Sigmoid colon (tissue), 6 donors: ENCODE measurements at regions not wholly inside any gene's neighbourhood (a gene's known extent, or its start where the extent isn't known, plus 50 kb on each side); places are given as distances from the start of the nearest gene placed in this dataset.

ENCODE experiments used
- DNase-seq: peaks from one replicate; pipeline ENCODE4 v3.0.0-alpha.2; 2019
- H3K27ac ChIP-seq, 4 donors: fragments of 200-600 bp; sonication (generic); one replicate each; pipeline ENCODE4 v1.5.1; 2016 to 2019; ENCODE audit warnings: mild to moderate bottlenecking in 1 of 4
- H3K27me3 ChIP-seq, 3 donors: fragments of 200-600 bp; sonication (generic); one replicate each; pipeline ENCODE4 v1.5.1; 2019; ENCODE audit warnings: mild to moderate bottlenecking in 1 of 3
- H3K36me3 ChIP-seq, 4 donors: fragments of 200-600 bp; sonication (generic); one replicate each; pipeline ENCODE4 v1.5.1; 2016 to 2019
- H3K4me1 ChIP-seq, 4 donors: fragments of 200-600 bp; sonication (generic); one replicate each; pipeline ENCODE4 v1.5.1; 2017 to 2019
- H3K4me3 ChIP-seq, 4 donors: fragments of 200-600 bp; sonication (generic); one replicate each; pipeline ENCODE4 v1.5.1; 2017 to 2019; ENCODE audit warnings: mild to moderate bottlenecking in 2 of 4, moderate library complexity in 1 of 4
- H3K9me3 ChIP-seq, 4 donors: fragments of 200-600 bp in 3 of 4; sonication (generic) in 3 of 4; one replicate each; pipeline versions ENCODE4 v1.5.1 to v1.6.1; 2013 to 2019
- CTCF ChIP-seq, 4 experiments: fragments of 450-650 bp in 3 of 4; fragments of 200-600 bp in 1 of 4; IDR thresholded peaks; one replicate each; pipeline ENCODE4 v1.5.1; 2016 to 2019; ENCODE audit warnings: antibody characterized with exemption in 4 of 4, mild to moderate bottlenecking in 3 of 4, moderate library complexity in 2 of 4
- EP300 ChIP-seq, 4 donors: sonication (generic); formaldehyde crosslinking; IDR thresholded peaks; one replicate each; pipeline ENCODE4 v1.6.1; 2017; ENCODE audit warnings: antibody characterized with exemption in 4 of 4
- POLR2A ChIP-seq, 2 donors: fragments of 450-650 bp; IDR thresholded peaks; one replicate each; pipeline ENCODE4 v1.6.1; 2016; ENCODE audit warnings: antibody characterized with exemption in 2 of 2, mild to moderate bottlenecking in 2 of 2, moderate library complexity in 2 of 2
- POLR2AphosphoS5 ChIP-seq, 4 donors: sonication (generic); formaldehyde crosslinking; IDR thresholded peaks; one replicate each; pipeline ENCODE4 v1.6.1; 2017; ENCODE audit warnings: antibody characterized with exemption in 4 of 4
- WGBS, 2 donors: extraction: QIAGEN DNeasy Blood & Tissue Kit; methylation state at CpG; one replicate each; pipeline ENCODE4 v1.1.7; 2013; 5-methylcytosine and 5-hydroxymethylcytosine counted together
- intact Hi-C: fragments of 100-400 bp; cut with DNase I; formaldehyde crosslinking; loops from one replicate; pipeline ENCODE4 v1.15.1; 2023
- donor health status: healthy with polysubstance abuse.
- donor health status: healthy.

GRCh38 chr3:96294143-96294542 lies 520.3 kb upstream of the EPHA6 start:
- Histone ChIP-seq H3K4me3 (no peak overlapping the region), H3K27me3 (no peaks in the 10 kb centered on the region), H3K9me3 (no peaks in the 10 kb centered on the region), H3K27ac (no peak overlapping the region), H3K4me1 (peaks cover 0 to 8% (median 3%) of the 10 kb centered on the region in 4 donors), H3K36me3 (no peaks in the 10 kb centered on the region)
- no peak for TF ChIP-seq CTCF (IDR thresholded peaks at IDR 0.05)
- TF ChIP-seq EP300 (IDR thresholded peaks at IDR 0.05): no peak
- TF ChIP-seq POLR2AphosphoS5 (IDR thresholded peaks at IDR 0.05): no peak
- TF ChIP-seq POLR2A (IDR thresholded peaks at IDR 0.05): no peak
- no peak for DNase-seq
- 90 to 91% methylated on average over 4 of the region's 4 CpGs for WGBS, 2 donors
- intact Hi-C loops: no loop called here

DNA sequence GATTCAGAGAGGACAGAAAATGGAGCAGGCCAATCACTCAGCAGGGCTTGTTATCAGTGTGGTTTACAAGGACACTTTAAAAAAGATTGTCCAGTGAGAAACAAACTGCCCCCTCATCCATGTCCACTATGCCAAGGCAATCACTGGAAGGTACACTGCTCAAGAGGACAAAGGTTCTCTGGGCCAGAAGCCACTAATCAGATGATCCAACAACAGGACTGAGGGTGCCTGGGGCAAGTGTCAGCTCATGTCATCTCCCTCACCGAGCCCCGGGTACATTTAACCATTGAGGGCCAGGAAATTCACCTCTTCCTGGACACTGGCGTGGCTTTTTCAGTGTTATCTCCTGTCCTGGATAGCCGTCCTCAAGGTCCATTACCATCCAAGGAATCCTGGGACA lies 513.7 kb upstream of the EPHA6 start:
- intact Hi-C loops: no loop called here
- WGBS, 2 donors: 77 to 85% methylated on average over 4 of the region's 4 CpGs
- TF ChIP-seq POLR2AphosphoS5 (IDR thresholded peaks at IDR 0.05) (no peak), CTCF (IDR thresholded peaks at IDR 0.05) (no peak), EP300 (IDR thresholded peaks at IDR 0.05) (no peak), POLR2A (IDR thresholded peaks at IDR 0.05) (no peak)
- no peak overlapping the region for H3K4me3 ChIP-seq
- no peak overlapping the region for H3K27ac ChIP-seq
- no peaks in the 10 kb centered on the region for H3K36me3 ChIP-seq
- no peaks in the 10 kb centered on the region for H3K4me1 ChIP-seq
- no peak for DNase-seq
- H3K27me3 ChIP-seq: no peaks in the 10 kb centered on the region
- H3K9me3 ChIP-seq: no peaks in the 10 kb centered on the region

DNA sequence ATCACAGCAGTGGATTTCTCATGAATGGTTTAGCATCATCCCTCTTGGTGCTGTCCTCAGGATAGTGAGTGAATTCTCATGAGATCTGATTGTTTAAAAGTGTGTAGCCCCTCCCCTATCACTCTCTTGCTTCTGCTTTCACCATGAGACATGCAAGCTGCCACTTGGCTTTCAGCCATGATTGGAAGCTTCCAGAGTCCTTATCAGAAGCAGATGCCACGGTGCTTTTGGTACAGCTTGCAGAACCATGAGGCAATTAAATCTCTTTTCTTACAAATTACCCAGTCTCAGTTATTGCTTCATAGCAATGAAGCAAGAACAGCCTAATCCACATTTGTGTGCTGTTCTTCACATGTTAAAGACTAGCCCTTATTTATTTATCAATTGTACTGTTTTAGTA lies 495.2 kb upstream of the EPHA6 start:
- Histone ChIP-seq H3K27ac (no peak overlapping the region), H3K27me3 (no peaks in the 10 kb centered on the region), H3K4me3 (no peak overlapping the region), H3K36me3 (no peaks in the 10 kb centered on the region), H3K4me1 (no peaks in the 10 kb centered on the region), H3K9me3 (no peaks in the 10 kb centered on the region)
- intact Hi-C loops: no loop called here
- TF ChIP-seq CTCF (IDR thresholded peaks at IDR 0.05): no peak
- no peak for TF ChIP-seq EP300 (IDR thresholded peaks at IDR 0.05)
- no peak for TF ChIP-seq POLR2A (IDR thresholded peaks at IDR 0.05)
- TF ChIP-seq POLR2AphosphoS5 (IDR thresholded peaks at IDR 0.05): no peak
- DNase-seq: no peak
- 4 to 19% methylated on average over 1 of the region's 1 CpG for WGBS, 2 donors

GRCh38 chr3:96324087-96324486 lies 490.3 kb upstream of the EPHA6 start:
- Histone ChIP-seq H3K9me3 (no peaks in the 10 kb centered on the region), H3K36me3 (no peaks in the 10 kb centered on the region), H3K4me1 (no peaks in the 10 kb centered on the region), H3K27ac (no peak overlapping the region), H3K4me3 (no peak overlapping the region), H3K27me3 (no peaks in the 10 kb centered on the region)
- intact Hi-C loops: no loop called here
- no peak for DNase-seq
- no peak for TF ChIP-seq EP300 (IDR thresholded peaks at IDR 0.05)
- no peak for TF ChIP-seq POLR2A (IDR thresholded peaks at IDR 0.05)
- no peak for TF ChIP-seq CTCF (IDR thresholded peaks at IDR 0.05)
- TF ChIP-seq POLR2AphosphoS5 (IDR thresholded peaks at IDR 0.05): no peak
- WGBS, 2 donors: 91 to 96% methylated on average over 1 of the region's 1 CpG

DNA sequence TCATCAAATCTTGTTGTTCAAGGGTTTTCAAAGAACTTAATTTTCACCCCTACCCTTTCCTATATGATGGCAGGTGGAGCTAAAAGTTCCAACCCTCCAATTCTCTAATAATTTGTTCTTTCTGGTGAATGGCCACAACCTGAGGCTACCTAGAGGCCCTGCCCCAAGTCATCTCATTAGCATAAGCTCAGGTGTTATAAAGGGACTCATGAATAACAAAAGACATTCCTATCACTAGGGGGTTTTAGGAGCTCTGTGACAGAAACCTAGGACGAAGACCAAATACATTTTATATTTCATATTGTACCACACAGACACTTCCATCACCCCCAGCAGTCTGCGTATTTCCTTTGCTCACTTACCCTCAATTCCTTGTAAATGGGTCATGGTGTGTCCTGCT lies 483.6 kb upstream of the EPHA6 start:
- Histone ChIP-seq H3K27me3 (no peaks in the 10 kb centered on the region), H3K9me3 (no peaks in the 10 kb centered on the region), H3K27ac (no peak overlapping the region), H3K36me3 (no peaks in the 10 kb centered on the region), H3K4me1 (no peaks in the 10 kb centered on the region), H3K4me3 (no peak overlapping the region)
- DNase-seq: no peak
- TF ChIP-seq POLR2AphosphoS5 (IDR thresholded peaks at IDR 0.05) (no peak), POLR2A (IDR thresholded peaks at IDR 0.05) (no peak), CTCF (IDR thresholded peaks at IDR 0.05) (no peak), EP300 (IDR thresholded peaks at IDR 0.05) (no peak)
- WGBS, 2 donors: 32 to 55% methylated on average over 2 of the region's 2 CpGs
- intact Hi-C loops: no loop called here
